B cell (primary cell): ENCODE measurements at regions not wholly inside any gene's neighbourhood (a gene's known extent, or its start where the extent isn't known, plus 50 kb on each side); places are given as distances from the start of the nearest gene placed in this dataset.

Experiments used
- EZH2 ChIP-seq: IDR thresholded peaks from 2 replicates; pipeline ENCODE4 v1.6.1; 2012; ENCODE audit warnings: borderline replicate concordance, low read depth, mild to moderate bottlenecking, moderate library complexity, low read length; ENCODE audit not compliant: insufficient read depth, poor library complexity, severe bottlenecking
- TF ChIP-seq, protein P1 (sequence below): fragments of 200-600 bp; IDR thresholded peaks from one replicate; pipeline ENCODE4 v1.8.0; 2022; ENCODE audit warnings: antibody characterized with exemption, mild to moderate bottlenecking

DNA sequence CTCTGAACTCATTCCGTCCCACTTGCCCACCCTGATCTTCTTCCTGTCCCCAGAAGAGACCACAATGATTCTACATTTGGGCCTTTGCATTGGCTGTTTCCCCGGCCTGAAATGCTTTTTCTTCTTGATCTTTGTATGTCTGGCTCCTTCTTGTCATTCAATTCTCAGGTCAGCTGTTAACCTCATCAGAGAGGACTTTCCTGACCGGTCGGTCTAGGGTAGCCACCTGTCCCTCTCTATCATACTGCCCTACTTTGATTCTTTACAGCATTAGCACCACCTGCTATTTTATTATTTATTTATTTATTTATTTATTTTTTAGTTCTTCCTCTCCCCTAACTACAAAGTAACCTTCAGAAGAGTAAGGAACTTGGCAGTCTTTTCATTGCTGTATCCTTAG lies 84.3 kb downstream of the DYRK2 start:
- TF ChIP-seq, protein P1, sequence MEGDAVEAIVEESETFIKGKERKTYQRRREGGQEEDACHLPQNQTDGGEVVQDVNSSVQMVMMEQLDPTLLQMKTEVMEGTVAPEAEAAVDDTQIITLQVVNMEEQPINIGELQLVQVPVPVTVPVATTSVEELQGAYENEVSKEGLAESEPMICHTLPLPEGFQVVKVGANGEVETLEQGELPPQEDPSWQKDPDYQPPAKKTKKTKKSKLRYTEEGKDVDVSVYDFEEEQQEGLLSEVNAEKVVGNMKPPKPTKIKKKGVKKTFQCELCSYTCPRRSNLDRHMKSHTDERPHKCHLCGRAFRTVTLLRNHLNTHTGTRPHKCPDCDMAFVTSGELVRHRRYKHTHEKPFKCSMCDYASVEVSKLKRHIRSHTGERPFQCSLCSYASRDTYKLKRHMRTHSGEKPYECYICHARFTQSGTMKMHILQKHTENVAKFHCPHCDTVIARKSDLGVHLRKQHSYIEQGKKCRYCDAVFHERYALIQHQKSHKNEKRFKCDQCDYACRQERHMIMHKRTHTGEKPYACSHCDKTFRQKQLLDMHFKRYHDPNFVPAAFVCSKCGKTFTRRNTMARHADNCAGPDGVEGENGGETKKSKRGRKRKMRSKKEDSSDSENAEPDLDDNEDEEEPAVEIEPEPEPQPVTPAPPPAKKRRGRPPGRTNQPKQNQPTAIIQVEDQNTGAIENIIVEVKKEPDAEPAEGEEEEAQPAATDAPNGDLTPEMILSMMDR = no peak
- no peak for TF ChIP-seq EZH2
